ENCODE measurements at regions not wholly inside any gene's neighbourhood (a gene's known extent, or its start where the extent isn't known, plus 50 kb on each side); places are given as distances from the start of the nearest gene placed in this dataset.

DNA sequence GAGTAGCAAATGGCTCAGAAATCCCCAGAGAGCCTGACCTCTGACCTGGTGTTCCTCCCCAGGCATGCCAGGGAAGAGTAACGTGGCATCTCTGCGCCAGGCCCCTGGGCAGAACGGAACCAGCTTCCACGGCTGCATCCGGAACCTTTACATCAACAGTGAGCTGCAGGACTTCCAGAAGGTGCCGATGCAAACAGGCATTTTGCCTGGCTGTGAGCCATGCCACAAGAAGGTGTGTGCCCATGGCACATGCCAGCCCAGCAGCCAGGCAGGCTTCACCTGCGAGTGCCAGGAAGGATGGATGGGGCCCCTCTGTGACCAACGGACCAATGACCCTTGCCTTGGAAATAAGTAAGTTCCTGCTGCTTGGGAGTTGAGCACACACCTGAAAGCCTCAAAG, 83.4 kb upstream of the PACRGL start:
- no peaks in the 10 kb centered on the region for H3K27me3 ChIP-seq (ENCODE audit: control insufficient read depth in 1 of 2, insufficient read depth in 2 of 2, low read length in 2 of 2)
- no peak overlapping the region for H3K9ac ChIP-seq (ENCODE audit: low read length in 2 of 2)
- H3K36me3 ChIP-seq (ENCODE audit: control insufficient read depth in 2 of 2, insufficient read depth in 2 of 2, low read length in 2 of 2), result peaks cover 0 to 2% of the 10 kb centered on the region in 2 donors
- H3K27ac ChIP-seq (ENCODE audit: low read length), result no peak overlapping the region
- H3K9me3 ChIP-seq (ENCODE audit: control insufficient read depth in 2 of 2, low read length in 2 of 2), result no peaks in the 10 kb centered on the region
- peaks cover 7% of the 10 kb centered on the region for H3K4me1 ChIP-seq (ENCODE audit: control insufficient read depth, insufficient read depth, low read length)
- H3K4me3 ChIP-seq (ENCODE audit: low read length in 2 of 2), result no peak overlapping the region

DNA sequence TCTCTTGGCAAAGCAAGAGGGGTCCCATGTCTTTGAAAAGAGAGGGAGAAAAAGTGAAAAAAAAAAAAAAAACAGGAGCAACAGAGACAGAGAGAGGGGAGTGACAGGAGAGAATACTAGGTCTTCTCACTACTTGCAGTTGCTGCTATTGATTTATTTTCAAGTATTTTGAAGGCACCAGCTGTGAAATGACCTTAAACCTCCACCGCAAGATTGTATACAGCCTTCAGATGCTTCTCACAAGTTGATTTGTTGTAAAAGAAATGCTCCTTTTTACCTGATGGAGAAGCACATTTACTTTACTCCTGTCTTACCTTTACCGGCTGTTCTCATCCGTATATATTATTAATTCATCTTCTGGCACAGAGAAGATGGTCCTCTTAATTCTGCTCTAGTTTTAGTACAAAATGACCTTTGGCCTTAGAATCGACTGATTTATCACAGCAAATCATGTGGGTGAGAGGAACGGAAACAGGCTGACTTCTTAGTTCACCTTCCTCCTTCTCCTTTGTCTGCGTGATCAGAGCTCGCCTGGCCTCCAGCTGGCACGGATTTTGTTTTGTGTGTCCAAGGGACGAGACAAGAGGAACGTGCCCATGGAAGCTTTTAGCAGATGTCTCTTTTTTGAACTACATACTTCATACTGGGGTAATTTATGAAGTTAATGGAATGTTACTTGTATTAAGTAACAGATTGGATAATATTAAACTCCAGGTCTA, 82.4 kb upstream of the PACRGL start:
- no peaks in the 10 kb centered on the region for H3K27me3 ChIP-seq (ENCODE audit: control insufficient read depth in 1 of 2, insufficient read depth in 2 of 2, low read length in 2 of 2)
- no peak overlapping the region for H3K27ac ChIP-seq (ENCODE audit: low read length)
- no peaks in the 10 kb centered on the region for H3K9me3 ChIP-seq (ENCODE audit: control insufficient read depth in 2 of 2, low read length in 2 of 2)
- no peak overlapping the region for H3K9ac ChIP-seq (ENCODE audit: low read length in 2 of 2)
- peaks cover 0 to 2% of the 10 kb centered on the region in 2 donors for H3K36me3 ChIP-seq (ENCODE audit: control insufficient read depth in 2 of 2, insufficient read depth in 2 of 2, low read length in 2 of 2)
- H3K4me3 ChIP-seq (ENCODE audit: low read length in 2 of 2), result no peak overlapping the region
- peaks cover 7% of the 10 kb centered on the region for H3K4me1 ChIP-seq (ENCODE audit: control insufficient read depth, insufficient read depth, low read length)

DNA sequence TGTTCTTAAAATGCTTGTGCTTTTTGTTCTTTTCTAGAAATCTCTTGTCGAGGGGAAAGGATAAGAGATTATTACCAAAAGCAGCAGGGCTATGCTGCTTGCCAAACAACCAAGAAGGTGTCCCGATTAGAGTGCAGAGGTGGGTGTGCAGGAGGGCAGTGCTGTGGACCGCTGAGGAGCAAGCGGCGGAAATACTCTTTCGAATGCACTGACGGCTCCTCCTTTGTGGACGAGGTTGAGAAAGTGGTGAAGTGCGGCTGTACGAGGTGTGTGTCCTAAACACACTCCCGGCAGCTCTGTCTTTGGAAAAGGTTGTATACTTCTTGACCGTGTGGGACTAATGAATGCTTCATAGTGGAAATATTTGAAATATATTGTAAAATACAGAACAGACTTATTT, 81.5 kb upstream of the PACRGL start:
- H3K4me3 ChIP-seq (ENCODE audit: low read length in 2 of 2), result no peak overlapping the region
- H3K27me3 ChIP-seq (ENCODE audit: control insufficient read depth in 1 of 2, insufficient read depth in 2 of 2, low read length in 2 of 2), result no peaks in the 10 kb centered on the region
- no peak overlapping the region for H3K27ac ChIP-seq (ENCODE audit: low read length)
- H3K4me1 ChIP-seq (ENCODE audit: control insufficient read depth, insufficient read depth, low read length), result peaks cover 7% of the 10 kb centered on the region
- no peak overlapping the region for H3K9ac ChIP-seq (ENCODE audit: low read length in 2 of 2)
- H3K36me3 ChIP-seq (ENCODE audit: control insufficient read depth in 2 of 2, insufficient read depth in 2 of 2, low read length in 2 of 2), result peaks cover 0 to 2% of the 10 kb centered on the region in 2 donors
- no peaks in the 10 kb centered on the region for H3K9me3 ChIP-seq (ENCODE audit: control insufficient read depth in 2 of 2, low read length in 2 of 2)

DNA sequence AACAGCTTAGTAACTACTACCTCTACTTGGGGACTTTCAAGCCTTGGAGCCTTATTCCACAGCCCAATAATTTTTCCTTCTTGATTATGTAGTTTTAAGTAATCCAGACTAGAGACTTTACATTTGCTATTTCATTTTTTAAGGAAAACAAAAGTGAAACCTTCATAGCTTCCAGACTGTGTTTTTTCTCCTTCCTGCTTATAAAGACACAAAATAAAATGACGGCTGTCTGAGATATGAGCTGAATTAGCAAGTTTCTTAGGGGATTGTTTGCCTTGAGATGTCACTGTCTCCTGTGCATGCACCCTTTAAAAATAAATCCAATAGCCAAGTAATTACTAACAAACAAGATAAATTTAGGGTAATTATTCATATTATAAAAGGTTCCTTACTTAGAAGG, 78.8 kb upstream of the PACRGL start:
- H3K9me3 ChIP-seq (ENCODE audit: control insufficient read depth in 2 of 2, low read length in 2 of 2), result no peaks in the 10 kb centered on the region
- H3K27me3 ChIP-seq (ENCODE audit: control insufficient read depth in 1 of 2, insufficient read depth in 2 of 2, low read length in 2 of 2), result no peaks in the 10 kb centered on the region
- no peak overlapping the region for H3K4me3 ChIP-seq (ENCODE audit: low read length in 2 of 2)
- no peaks in the 10 kb centered on the region for H3K36me3 ChIP-seq (ENCODE audit: control insufficient read depth in 2 of 2, insufficient read depth in 2 of 2, low read length in 2 of 2)
- no peaks in the 10 kb centered on the region for H3K4me1 ChIP-seq (ENCODE audit: control insufficient read depth, insufficient read depth, low read length)
- no peak overlapping the region for H3K9ac ChIP-seq (ENCODE audit: low read length in 2 of 2)
- H3K27ac ChIP-seq (ENCODE audit: low read length), result no peak overlapping the region

DNA sequence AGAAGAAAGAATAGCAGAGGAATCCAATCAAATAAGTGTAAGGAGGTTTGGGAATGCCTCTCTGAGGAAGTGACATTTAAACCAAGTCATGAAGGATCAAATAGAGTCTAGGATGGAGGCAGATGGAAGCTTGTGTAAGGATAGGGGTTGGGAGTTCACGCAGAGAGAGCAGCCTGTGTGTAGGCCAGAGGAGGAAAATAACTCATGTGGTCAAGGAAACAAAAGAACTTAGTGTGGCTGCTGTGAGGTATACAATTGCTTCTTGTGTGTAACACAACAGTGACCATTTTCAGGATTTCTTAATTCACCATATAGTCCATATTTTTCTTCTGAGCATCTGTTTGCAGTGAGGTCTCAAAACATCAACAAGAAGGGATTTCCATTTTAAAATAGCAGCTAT, 77.6 kb upstream of the PACRGL start:
- Histone ChIP-seq H3K27ac (ENCODE audit: low read length) (no peak overlapping the region), H3K4me3 (ENCODE audit: low read length in 2 of 2) (no peak overlapping the region), H3K27me3 (ENCODE audit: control insufficient read depth in 1 of 2, insufficient read depth in 2 of 2, low read length in 2 of 2) (no peaks in the 10 kb centered on the region), H3K9ac (ENCODE audit: low read length in 2 of 2) (no peak overlapping the region), H3K4me1 (ENCODE audit: control insufficient read depth, insufficient read depth, low read length) (no peaks in the 10 kb centered on the region), H3K9me3 (ENCODE audit: control insufficient read depth in 2 of 2, low read length in 2 of 2) (no peaks in the 10 kb centered on the region), H3K36me3 (ENCODE audit: control insufficient read depth in 2 of 2, insufficient read depth in 2 of 2, low read length in 2 of 2) (no peaks in the 10 kb centered on the region)

DNA sequence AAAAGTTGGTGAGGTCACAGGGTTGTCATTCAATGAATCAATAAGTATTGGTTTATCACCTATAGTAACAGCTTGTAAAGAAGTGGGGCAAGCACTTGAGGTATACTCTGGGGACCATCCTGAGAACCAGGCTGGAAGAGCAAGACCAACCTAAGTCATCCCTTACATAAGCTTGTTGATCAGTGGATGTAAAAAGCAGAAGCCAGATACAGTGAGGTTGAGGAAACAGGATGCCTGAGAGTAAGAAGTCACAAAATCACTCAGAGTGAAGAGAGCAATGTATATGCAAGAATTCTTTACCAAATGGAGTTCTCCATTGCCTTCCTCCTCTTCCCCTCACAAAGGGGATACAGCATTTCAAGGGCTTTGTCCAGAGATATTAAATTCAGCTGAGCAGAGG, 76.3 kb upstream of the PACRGL start:
- no peak overlapping the region for H3K4me3 ChIP-seq (ENCODE audit: low read length in 2 of 2)

DNA sequence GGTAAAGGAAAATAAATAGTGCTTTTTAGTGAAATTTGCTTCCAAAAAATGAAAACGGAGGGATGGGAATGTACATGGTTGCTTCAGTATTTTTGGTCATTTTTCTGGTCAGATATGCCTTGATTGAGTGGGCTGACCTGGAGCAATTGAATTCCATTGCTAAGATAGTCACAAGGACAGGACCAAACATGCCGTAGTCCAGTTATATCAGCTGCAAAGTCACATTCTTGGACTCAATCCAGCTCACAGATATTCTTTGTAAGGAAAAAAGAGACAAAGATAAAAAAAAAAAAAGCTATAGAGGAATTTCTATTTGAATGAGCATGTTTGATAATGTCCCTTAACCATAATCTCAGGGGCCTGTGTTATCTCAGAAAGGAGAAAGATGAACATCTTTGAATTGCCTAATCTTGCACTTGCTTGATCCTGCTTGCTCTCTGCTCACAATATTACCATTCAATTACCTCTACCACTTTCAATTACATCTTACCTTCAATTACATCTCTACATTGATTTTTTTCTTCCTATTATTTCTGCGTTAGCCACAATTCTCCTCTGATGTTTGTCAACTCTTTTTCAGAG, 75.4 kb upstream of the PACRGL start:
- Histone ChIP-seq H3K27me3 (ENCODE audit: control insufficient read depth in 1 of 2, insufficient read depth in 2 of 2, low read length in 2 of 2) (no peaks in the 10 kb centered on the region), H3K9me3 (ENCODE audit: control insufficient read depth in 2 of 2, low read length in 2 of 2) (no peaks in the 10 kb centered on the region), H3K36me3 (ENCODE audit: control insufficient read depth in 2 of 2, insufficient read depth in 2 of 2, low read length in 2 of 2) (no peaks in the 10 kb centered on the region), H3K27ac (ENCODE audit: low read length) (no peak overlapping the region), H3K4me1 (ENCODE audit: control insufficient read depth, insufficient read depth, low read length) (no peaks in the 10 kb centered on the region), H3K9ac (ENCODE audit: low read length in 2 of 2) (no peak overlapping the region), H3K4me3 (ENCODE audit: low read length in 2 of 2) (no peak overlapping the region)

More for the DNA sequence above, 76.3 kb upstream of the PACRGL start:
- H3K27ac ChIP-seq (ENCODE audit: low read length), result no peak overlapping the region
- H3K9me3 ChIP-seq (ENCODE audit: control insufficient read depth in 2 of 2, low read length in 2 of 2), result no peaks in the 10 kb centered on the region
- H3K4me1 ChIP-seq (ENCODE audit: control insufficient read depth, insufficient read depth, low read length), result no peaks in the 10 kb centered on the region
- H3K27me3 ChIP-seq (ENCODE audit: control insufficient read depth in 1 of 2, insufficient read depth in 2 of 2, low read length in 2 of 2), result no peaks in the 10 kb centered on the region
- no peaks in the 10 kb centered on the region for H3K36me3 ChIP-seq (ENCODE audit: control insufficient read depth in 2 of 2, insufficient read depth in 2 of 2, low read length in 2 of 2)
- no peak overlapping the region for H3K9ac ChIP-seq (ENCODE audit: low read length in 2 of 2)

DNA sequence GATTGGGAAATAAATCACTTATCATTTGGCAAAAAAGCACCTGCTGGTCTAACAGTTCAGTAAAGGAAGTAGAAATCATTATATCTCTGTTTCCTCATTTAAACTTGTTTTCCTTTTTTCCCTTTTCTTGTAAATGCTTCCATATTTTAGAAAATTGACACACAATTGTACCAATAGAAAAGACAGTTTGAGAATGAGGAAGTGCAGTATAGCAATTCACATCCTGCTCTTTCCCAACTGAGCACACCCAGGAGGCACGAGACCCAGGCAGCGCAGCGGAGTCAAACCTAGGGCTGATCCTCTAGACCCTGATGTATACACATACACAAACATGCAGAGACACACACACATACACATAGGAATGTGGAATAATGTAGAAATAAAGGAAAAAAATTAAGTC, 74.8 kb upstream of the PACRGL start:
- Histone ChIP-seq H3K9me3 (ENCODE audit: control insufficient read depth in 2 of 2, low read length in 2 of 2) (no peaks in the 10 kb centered on the region), H3K4me3 (ENCODE audit: low read length in 2 of 2) (no peak overlapping the region), H3K4me1 (ENCODE audit: control insufficient read depth, insufficient read depth, low read length) (no peaks in the 10 kb centered on the region), H3K27ac (ENCODE audit: low read length) (no peak overlapping the region), H3K27me3 (ENCODE audit: control insufficient read depth in 1 of 2, insufficient read depth in 2 of 2, low read length in 2 of 2) (no peaks in the 10 kb centered on the region), H3K36me3 (ENCODE audit: control insufficient read depth in 2 of 2, insufficient read depth in 2 of 2, low read length in 2 of 2) (no peaks in the 10 kb centered on the region), H3K9ac (ENCODE audit: low read length in 2 of 2) (no peak overlapping the region)

DNA sequence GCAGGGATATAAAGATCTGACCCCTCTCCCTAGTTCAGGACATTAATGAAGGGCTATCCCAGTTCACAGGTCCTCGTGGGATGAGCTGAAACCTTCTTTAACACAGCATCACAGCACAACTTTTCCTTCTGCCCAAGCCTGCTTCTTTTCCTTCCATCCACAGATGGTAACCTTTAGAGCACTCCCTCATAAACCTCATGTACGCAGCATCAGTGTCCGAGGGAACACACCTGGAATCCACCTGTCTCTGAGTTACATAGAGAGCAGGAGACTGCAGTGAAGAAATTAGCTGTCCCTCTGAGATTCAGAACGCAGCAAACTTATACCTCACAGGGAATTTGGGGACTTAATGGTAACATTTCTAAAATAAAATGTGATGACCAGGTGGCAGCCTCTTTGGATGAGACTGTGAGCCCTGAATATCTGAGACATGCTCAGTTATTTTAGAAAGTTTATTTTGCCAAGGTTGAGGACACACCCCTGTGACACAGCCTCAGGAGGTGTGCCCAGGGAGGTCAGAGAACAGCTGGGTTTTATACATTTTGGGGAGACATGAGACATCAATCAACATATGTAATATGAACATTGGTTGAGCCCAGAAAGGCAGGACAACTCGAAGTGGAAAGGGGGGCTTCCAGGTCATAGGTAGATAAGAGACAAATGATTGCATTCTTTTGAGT, 73.8 kb upstream of the PACRGL start:
- H3K27ac ChIP-seq (ENCODE audit: low read length), result no peak overlapping the region
- H3K27me3 ChIP-seq (ENCODE audit: control insufficient read depth in 1 of 2, insufficient read depth in 2 of 2, low read length in 2 of 2), result no peaks in the 10 kb centered on the region
- no peak overlapping the region for H3K9ac ChIP-seq (ENCODE audit: low read length in 2 of 2)
- H3K4me1 ChIP-seq (ENCODE audit: control insufficient read depth, insufficient read depth, low read length), result no peaks in the 10 kb centered on the region
- H3K4me3 ChIP-seq (ENCODE audit: low read length in 2 of 2), result no peak overlapping the region
- H3K9me3 ChIP-seq (ENCODE audit: control insufficient read depth in 2 of 2, low read length in 2 of 2), result no peaks in the 10 kb centered on the region
- H3K36me3 ChIP-seq (ENCODE audit: control insufficient read depth in 2 of 2, insufficient read depth in 2 of 2, low read length in 2 of 2), result no peaks in the 10 kb centered on the region

DNA sequence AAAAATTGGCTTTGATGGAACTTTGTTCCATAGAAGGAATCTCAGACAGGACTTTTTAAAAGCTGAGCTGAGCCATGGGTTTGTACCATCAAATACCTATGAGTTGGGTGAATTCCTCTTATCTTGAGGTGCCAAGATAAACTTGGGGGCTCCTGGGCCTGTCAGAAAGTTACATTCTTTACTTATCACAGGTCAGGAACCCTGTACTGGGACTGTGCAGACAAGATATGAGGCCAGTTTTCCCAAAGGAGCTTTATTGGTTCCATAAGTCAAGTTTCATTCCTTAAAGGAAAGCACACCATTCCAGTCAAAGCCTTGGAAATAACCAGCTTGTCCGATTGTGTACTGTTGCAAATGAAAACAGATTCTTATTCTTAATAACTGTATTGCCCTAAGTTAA, 72.4 kb upstream of the PACRGL start:
- H3K36me3 ChIP-seq (ENCODE audit: control insufficient read depth in 2 of 2, insufficient read depth in 2 of 2, low read length in 2 of 2), result no peaks in the 10 kb centered on the region
- no peaks in the 10 kb centered on the region for H3K27me3 ChIP-seq (ENCODE audit: control insufficient read depth in 1 of 2, insufficient read depth in 2 of 2, low read length in 2 of 2)
- H3K9ac ChIP-seq (ENCODE audit: low read length in 2 of 2), result no peak overlapping the region
- no peak overlapping the region for H3K4me3 ChIP-seq (ENCODE audit: low read length in 2 of 2)
- H3K9me3 ChIP-seq (ENCODE audit: control insufficient read depth in 2 of 2, low read length in 2 of 2), result no peaks in the 10 kb centered on the region
- no peak overlapping the region for H3K27ac ChIP-seq (ENCODE audit: low read length)
- H3K4me1 ChIP-seq (ENCODE audit: control insufficient read depth, insufficient read depth, low read length), result no peaks in the 10 kb centered on the region
